Stimulated activated CD4-positive, alpha-beta T cell treated with anti-CD3 and anti-CD28 coated beads, TNF-alpha, amount 100 ng/mL, for 24 hours (primary cell): ENCODE measurements at regions not wholly inside any gene's neighbourhood (a gene's known extent, or its start where the extent isn't known, plus 50 kb on each side); places are given as distances from the start of the nearest gene placed in this dataset.
"Not testable (repeated sequence)": the region's sequence is repeated elsewhere in the genome, so short reads cannot be mapped to it uniquely, and the experiment has no call there.

Experiments used
- DNase-seq, 3 experiments: peaks; one replicate each; pipeline ENCODE4 v3.0.0-alpha.2; 2020; ENCODE audit warnings: low read depth in 3 of 3

- DNase-seq: no peak
Observed at GRCh38 chr6:15770347-15771143, 107.7 kb upstream of the DTNBP1 start.

- no peak for DNase-seq
Observed at GRCh38 chr6:15769511-15770018, 106.7 kb upstream of the DTNBP1 start.

- DNase-seq: no peak
Observed at GRCh38 chr6:15768999-15769398, 106.2 kb upstream of the DTNBP1 start.

- no peak for DNase-seq
Observed at GRCh38 chr6:15763837-15764236, 101.0 kb upstream of the DTNBP1 start.

- no peak for DNase-seq
Observed at GRCh38 chr6:15763364-15763763, 100.5 kb upstream of the DTNBP1 start.

GRCh38 chr6:15761045-15761502 lies 98.2 kb upstream of the DTNBP1 start:
- no peak for DNase-seq

GRCh38 chr6:15758631-15759215 lies 95.9 kb upstream of the DTNBP1 start:
- no peak for DNase-seq

GRCh38 chr6:15755526-15755925 lies 92.7 kb upstream of the DTNBP1 start:
- DNase-seq: no peak

GRCh38 chr6:15754706-15755079 lies 91.9 kb upstream of the DTNBP1 start:
- DNase-seq: no peak

GRCh38 chr6:15754035-15754705 lies 91.3 kb upstream of the DTNBP1 start:
- DNase-seq: no peak

- DNase-seq: no peak
Observed at GRCh38 chr6:15752820-15753219, 90.0 kb upstream of the DTNBP1 start.

GRCh38 chr6:15751721-15752350 lies 89.0 kb upstream of the DTNBP1 start:
- no peak for DNase-seq

- no peak for DNase-seq
Observed at GRCh38 chr6:15748341-15748740, 85.5 kb upstream of the DTNBP1 start.

- DNase-seq: no peak
Observed at GRCh38 chr6:15747354-15747883, 84.6 kb upstream of the DTNBP1 start.

- no peak for DNase-seq
Observed at GRCh38 chr6:15745781-15746180, 83.0 kb upstream of the DTNBP1 start.

- DNase-seq: no peak
Observed at GRCh38 chr6:15744818-15745402, 82.1 kb upstream of the DTNBP1 start.

- DNase-seq: not testable (repeated sequence)
Observed at GRCh38 chr6:15742013-15742412, 79.2 kb upstream of the DTNBP1 start.

GRCh38 chr6:15741405-15741804 lies 78.6 kb upstream of the DTNBP1 start:
- DNase-seq: no peak

- DNase-seq: no peak
Observed at GRCh38 chr6:15739867-15740266, 77.0 kb upstream of the DTNBP1 start.

GRCh38 chr6:15739353-15739752 lies 76.5 kb upstream of the DTNBP1 start:
- no peak for DNase-seq

- DNase-seq: not testable (repeated sequence)
Observed at GRCh38 chr6:15738195-15738594, 75.4 kb upstream of the DTNBP1 start.

GRCh38 chr6:15736297-15736696 lies 73.5 kb upstream of the DTNBP1 start:
- no peak for DNase-seq
